PFSK-1 (cell line): ENCODE measurements at regions not wholly inside any gene's neighbourhood (a gene's known extent, or its start where the extent isn't known, plus 50 kb on each side); places are given as distances from the start of the nearest gene placed in this dataset.

ENCODE experiments used
- POLR2AphosphoS5 ChIP-seq: IDR thresholded peaks from 2 replicates; pipeline ENCODE4 v1.6.1; 2012; ENCODE audit warnings: low read depth, mild to moderate bottlenecking, control low read depth, low read length, moderate library complexity
- REST ChIP-seq, 2 experiments: IDR thresholded peaks; 2 replicates each; pipeline versions ENCODE4 v1.6.1 to v1.8.0; 2011 to 2012; ENCODE audit warnings: low read depth in 2 of 2, low read length in 2 of 2, control low read depth in 1 of 2, inconsistent platforms in 1 of 2, mild to moderate bottlenecking in 1 of 2, moderate library complexity in 1 of 2; ENCODE audit not compliant: insufficient read depth in 1 of 2
- SIN3A ChIP-seq: IDR thresholded peaks from 2 replicates; pipeline ENCODE4 v1.6.1; 2012; ENCODE audit warnings: mild to moderate bottlenecking, low read length, moderate library complexity, borderline replicate concordance; ENCODE audit not compliant: insufficient read depth

GRCh38 chr4:27692158-27692557 is 831.5 kb downstream of the STIM2 start:
- TF ChIP-seq REST (IDR thresholded peaks at IDR 0.05; ENCODE audit: insufficient read depth in 1 of 2, low read depth in 2 of 2, low read length in 2 of 2) (no peak), SIN3A (no peak), POLR2AphosphoS5 (no peak)
